ENCODE measurements at regions not wholly inside any gene's neighbourhood (a gene's known extent, or its start where the extent isn't known, plus 50 kb on each side); places are given as distances from the start of the nearest gene placed in this dataset.
"Not testable (repeated sequence)": the region's sequence is repeated elsewhere in the genome, so short reads cannot be mapped to it uniquely, and the experiment has no call there.

DNA sequence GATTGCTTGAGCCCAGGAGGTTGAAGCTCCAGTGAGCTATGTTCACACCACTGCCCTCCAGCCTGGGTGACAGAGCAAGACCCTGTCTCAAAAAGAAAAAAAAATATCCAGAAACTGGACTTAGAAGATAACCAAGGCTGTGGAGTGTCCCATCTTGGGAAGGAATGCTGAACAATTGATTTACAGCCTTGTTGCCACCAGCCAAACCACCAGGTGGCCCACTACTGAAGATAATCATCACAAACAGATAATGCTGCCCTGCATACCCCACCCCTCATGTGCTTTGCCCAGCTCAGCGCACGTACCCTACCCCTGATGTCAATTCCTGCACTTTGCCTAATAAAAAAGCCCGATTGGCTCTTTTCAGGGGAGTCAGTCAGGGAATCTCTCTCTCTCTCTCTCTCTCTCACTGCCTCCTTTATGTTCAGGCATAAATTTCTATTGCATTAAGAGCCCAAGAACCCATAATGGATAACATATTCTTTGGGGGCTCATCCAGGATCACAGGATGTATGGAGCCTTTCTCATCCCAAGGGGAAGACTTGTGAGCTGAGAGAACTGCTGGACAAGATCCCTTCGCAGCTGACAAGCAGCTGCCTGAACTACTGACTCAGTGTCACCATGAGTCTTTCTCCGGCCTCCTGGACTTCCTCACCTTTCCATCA, 166.4 kb downstream of the CD24 start:
- Histone ChIP-seq H3K9me3 (peaks cover 32% of the 10 kb centered on the region), H3K4me3 (ENCODE audit: low read depth, low read length) (no peak overlapping the region), H3K27me3 (replicated peaks; ENCODE audit: control insufficient read depth, insufficient read depth, low read length) (no peaks in the 10 kb centered on the region), H3K4me1 (0 out of 2 replicates have a peak, but pooled peaks cover 6% of the 10 kb centered on the region), H3K36me3 (ENCODE audit: control insufficient read depth, insufficient read depth, low read length) (no peaks in the 10 kb centered on the region)
- no peak overlapping the region for H3K4me3 Mint-ChIP-seq (ENCODE audit: unreplicated experiment)
- no peaks in the 10 kb centered on the region for H3K36me3 Mint-ChIP-seq (ENCODE audit: insufficient read depth, unreplicated experiment)
- ChIA-PET POLR2A (no interaction called here), CTCF (interaction anchor here (0.6 kb wide), 1 partner anchor 58 kb away, joined by 4 read pairs; no protein-coding TSS in a partner anchor)
- peak in 1 of 2 experiments; percentile 9 for DNase-seq
- peaks cover 59% of the 10 kb centered on the region for H3K9me3 Mint-ChIP-seq (ENCODE audit: unreplicated experiment)
- no peaks in the 10 kb centered on the region for H3K4me1 Mint-ChIP-seq (ENCODE audit: low read depth, unreplicated experiment)
- intact Hi-C loops (cut with micrococcal nuclease; ENCODE audit: unreplicated experiment), result no loop called here
- BruUV-seq (replicated peaks), result no TSS peak
- TF ChIP-seq, protein P1, sequence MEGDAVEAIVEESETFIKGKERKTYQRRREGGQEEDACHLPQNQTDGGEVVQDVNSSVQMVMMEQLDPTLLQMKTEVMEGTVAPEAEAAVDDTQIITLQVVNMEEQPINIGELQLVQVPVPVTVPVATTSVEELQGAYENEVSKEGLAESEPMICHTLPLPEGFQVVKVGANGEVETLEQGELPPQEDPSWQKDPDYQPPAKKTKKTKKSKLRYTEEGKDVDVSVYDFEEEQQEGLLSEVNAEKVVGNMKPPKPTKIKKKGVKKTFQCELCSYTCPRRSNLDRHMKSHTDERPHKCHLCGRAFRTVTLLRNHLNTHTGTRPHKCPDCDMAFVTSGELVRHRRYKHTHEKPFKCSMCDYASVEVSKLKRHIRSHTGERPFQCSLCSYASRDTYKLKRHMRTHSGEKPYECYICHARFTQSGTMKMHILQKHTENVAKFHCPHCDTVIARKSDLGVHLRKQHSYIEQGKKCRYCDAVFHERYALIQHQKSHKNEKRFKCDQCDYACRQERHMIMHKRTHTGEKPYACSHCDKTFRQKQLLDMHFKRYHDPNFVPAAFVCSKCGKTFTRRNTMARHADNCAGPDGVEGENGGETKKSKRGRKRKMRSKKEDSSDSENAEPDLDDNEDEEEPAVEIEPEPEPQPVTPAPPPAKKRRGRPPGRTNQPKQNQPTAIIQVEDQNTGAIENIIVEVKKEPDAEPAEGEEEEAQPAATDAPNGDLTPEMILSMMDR (IDR thresholded peaks at IDR 0.05; ENCODE audit: insufficient read depth in 1 of 2, low read depth in 1 of 2, low read length in 1 of 2, severe bottlenecking in 1 of 2, unreplicated experiment in 1 of 2), result no peak
- no peaks in the 10 kb centered on the region for H3K27me3 Mint-ChIP-seq (ENCODE audit: insufficient read depth, unreplicated experiment)
- no peak overlapping the region for H3K27ac Mint-ChIP-seq (ENCODE audit: unreplicated experiment)

- H3K36me3 Mint-ChIP-seq (ENCODE audit: insufficient read depth, unreplicated experiment); H3K36me3 ChIP-seq (ENCODE audit: control insufficient read depth, insufficient read depth, low read length); intact Hi-C loops (cut with micrococcal nuclease; ENCODE audit: unreplicated experiment); DNase-seq; H3K27me3 ChIP-seq (replicated peaks; ENCODE audit: control insufficient read depth, insufficient read depth, low read length); CTCF ChIA-PET; H3K27ac Mint-ChIP-seq (ENCODE audit: unreplicated experiment); H3K4me1 ChIP-seq; H3K4me1 Mint-ChIP-seq (ENCODE audit: low read depth, unreplicated experiment); POLR2A ChIA-PET; H3K4me3 Mint-ChIP-seq (ENCODE audit: unreplicated experiment); H3K4me3 ChIP-seq (ENCODE audit: low read depth, low read length); BruUV-seq (replicated peaks); H3K27me3 Mint-ChIP-seq (ENCODE audit: insufficient read depth, unreplicated experiment): not testable (repeated sequence)
- H3K9me3 ChIP-seq, result peaks cover 20% of the 10 kb centered on the region
- peaks cover 42% of the 10 kb centered on the region for H3K9me3 Mint-ChIP-seq (ENCODE audit: unreplicated experiment)
Observed at GRCh38 chr6:106806253-106806652, 168.3 kb downstream of the CD24 start.

- Mint-ChIP-seq H3K27ac (ENCODE audit: unreplicated experiment) (no peak overlapping the region), H3K4me1 (ENCODE audit: low read depth, unreplicated experiment) (peaks cover 5% of the 10 kb centered on the region), H3K9me3 (ENCODE audit: unreplicated experiment) (peaks cover 37% of the 10 kb centered on the region), H3K27me3 (ENCODE audit: insufficient read depth, unreplicated experiment) (no peaks in the 10 kb centered on the region), H3K4me3 (ENCODE audit: unreplicated experiment) (no peak overlapping the region), H3K36me3 (ENCODE audit: insufficient read depth, unreplicated experiment) (no peaks in the 10 kb centered on the region)
- no TSS peak for BruUV-seq (replicated peaks)
- Histone ChIP-seq H3K4me3 (ENCODE audit: low read depth, low read length) (no peak overlapping the region), H3K4me1 (peaks cover 9% of the 10 kb centered on the region), H3K36me3 (ENCODE audit: control insufficient read depth, insufficient read depth, low read length) (no peaks in the 10 kb centered on the region), H3K27me3 (replicated peaks; ENCODE audit: control insufficient read depth, insufficient read depth, low read length) (no peaks in the 10 kb centered on the region), H3K9me3 (peaks cover 15% of the 10 kb centered on the region)
- intact Hi-C loops (cut with micrococcal nuclease; ENCODE audit: unreplicated experiment), result no loop called here
- ChIA-PET CTCF (no interaction called here), POLR2A (no interaction called here)
- DNase-seq, result no peak
- TF ChIP-seq, protein P1 (IDR thresholded peaks at IDR 0.05; ENCODE audit: insufficient read depth in 1 of 2, low read depth in 1 of 2, low read length in 1 of 2, severe bottlenecking in 1 of 2, unreplicated experiment in 1 of 2), result no peak
Observed at GRCh38 chr6:106805771-106806170, 168.8 kb downstream of the CD24 start.

All from Caco-2 (cell line).